GM12864 (cell line): ENCODE measurements at regions not wholly inside any gene's neighbourhood (a gene's known extent, or its start where the extent isn't known, plus 50 kb on each side); places are given as distances from the start of the nearest gene placed in this dataset.
A peak's percentile ranks its signal among the peaks of the same experiment; 100 is the strongest.

ENCODE experiments used
- DNase-seq: peaks from one replicate; pipeline ENCODE4 v3.0.0-alpha.2; 2011; ENCODE audit warnings: low read depth
- H3K4me3 ChIP-seq: 2 replicates; pipeline ENCODE4 v1.5.1; 2011; ENCODE audit warnings: mild to moderate bottlenecking, low read depth, low read length, control low read depth
- CTCF ChIP-seq: IDR thresholded peaks from 2 replicates; pipeline ENCODE4 v1.5.1; 2011; ENCODE audit warnings: low read depth, mild to moderate bottlenecking, moderate library complexity, low read length, control low read depth, inconsistent platforms; ENCODE audit errors: missing control alignments

GRCh38 chr18:59059140-59059539 is 80.5 kb upstream of the SEC11C start:
- DNase-seq = no peak
- TF ChIP-seq CTCF = no peak
- no peak overlapping the region for H3K4me3 ChIP-seq

- H3K4me3 ChIP-seq = no peak overlapping the region
- no peak for DNase-seq
- no peak for TF ChIP-seq CTCF
Observed at GRCh38 chr18:59060551-59060950, 79.1 kb upstream of the SEC11C start.

DNA sequence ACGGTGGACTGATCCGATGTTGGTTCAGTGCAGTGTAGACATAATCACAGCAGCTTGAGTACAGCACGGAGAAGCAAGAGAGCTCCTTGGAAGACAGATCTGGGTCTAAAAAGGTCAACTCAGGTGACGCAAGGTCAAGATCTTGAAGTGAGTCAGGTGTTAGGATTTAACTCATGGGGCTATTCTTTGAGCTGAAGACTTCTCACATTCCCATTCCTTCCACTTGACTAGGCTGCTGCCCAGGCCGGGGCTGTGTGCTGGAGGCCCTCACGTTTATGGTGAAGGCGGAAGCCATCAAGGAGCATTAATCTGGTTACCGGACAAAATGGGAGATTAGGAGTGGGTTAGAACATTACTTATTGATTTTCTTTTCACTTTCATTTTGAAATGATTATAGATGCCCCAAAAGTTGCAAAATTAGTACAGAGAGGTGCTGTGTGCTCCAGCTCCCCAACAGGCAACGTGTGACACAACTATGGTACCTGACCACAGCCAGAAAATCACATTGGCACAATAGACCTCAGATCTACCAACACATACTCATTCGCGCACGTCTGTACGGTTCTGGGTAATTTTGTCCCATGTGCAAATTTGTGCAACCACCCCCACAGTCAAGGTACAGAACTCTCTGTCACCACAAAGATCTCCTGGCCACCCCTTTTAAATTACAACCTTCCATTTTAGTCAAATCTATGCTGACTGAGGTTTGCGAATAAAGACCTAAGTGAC is 77.6 kb upstream of the SEC11C start:
- no peak for DNase-seq
- H3K4me3 ChIP-seq = no peak overlapping the region; the same call in 1 of the 2 replicates
- no peak for TF ChIP-seq CTCF

GRCh38 chr18:59062643-59063006 is 77.1 kb upstream of the SEC11C start:
- H3K4me3 ChIP-seq = peak overlapping the region; percentile 15; the same call in 1 of the 2 replicates
- TF ChIP-seq CTCF = no peak
- no peak for DNase-seq

DNA sequence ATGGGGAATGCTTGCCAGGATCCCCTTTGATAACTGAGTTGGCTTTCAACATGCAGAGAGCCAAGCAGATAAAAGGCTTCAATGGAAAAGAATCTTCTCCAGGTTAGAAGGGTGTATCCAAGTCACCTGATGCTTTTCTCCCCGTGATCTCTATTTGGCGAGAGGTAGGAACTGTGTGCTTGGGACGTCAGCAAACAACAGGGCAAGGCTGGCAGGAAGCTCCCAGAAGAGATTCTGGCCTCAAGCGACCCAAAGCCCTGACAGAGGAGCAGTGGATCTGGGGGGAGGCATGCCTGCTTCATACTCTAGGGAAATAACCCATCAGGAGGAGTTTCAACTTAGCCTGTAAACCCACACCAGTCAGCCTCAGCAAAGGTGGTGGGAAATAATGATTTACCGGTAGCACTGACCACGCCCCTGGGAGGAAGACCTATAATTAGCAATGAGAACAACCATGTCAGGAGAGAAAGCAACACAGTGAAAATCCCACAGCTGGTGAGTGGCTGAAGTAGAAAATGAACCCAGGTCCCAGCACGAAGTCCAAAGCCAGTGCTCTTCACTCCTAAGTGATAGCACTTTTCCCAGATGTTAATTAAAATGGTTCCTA is 76.3 kb upstream of the SEC11C start:
- no peak for TF ChIP-seq CTCF
- no peak overlapping the region for H3K4me3 ChIP-seq
- DNase-seq = no peak

GRCh38 chr18:59063912-59064311 is 75.8 kb upstream of the SEC11C start:
- no peak overlapping the region for H3K4me3 ChIP-seq
- no peak for TF ChIP-seq CTCF
- DNase-seq = no peak

DNA sequence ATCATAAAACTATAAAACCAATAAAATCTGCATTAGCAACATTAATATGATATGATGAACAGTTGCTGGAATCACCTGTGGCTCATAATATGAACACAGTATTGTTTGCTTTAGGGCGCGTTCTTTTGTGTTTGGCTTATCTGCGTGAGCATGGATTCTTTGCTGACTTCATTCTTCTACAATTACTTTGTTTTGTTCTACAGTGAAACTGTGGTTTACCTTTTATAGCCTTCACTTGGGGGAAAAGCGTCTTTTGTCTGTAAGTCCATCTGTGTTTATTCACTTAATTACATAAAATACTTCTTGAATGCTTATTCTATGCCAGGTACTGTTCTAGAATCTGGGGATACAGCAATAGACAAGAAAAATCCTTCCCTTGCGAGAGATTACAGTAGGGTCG is 74.0 kb upstream of the SEC11C start:
- no peak for TF ChIP-seq CTCF
- DNase-seq = no peak
- no peak overlapping the region for H3K4me3 ChIP-seq
